HG02610 (cell line): ENCODE measurements at regions not wholly inside any gene's neighbourhood (a gene's known extent, or its start where the extent isn't known, plus 50 kb on each side); places are given as distances from the start of the nearest gene placed in this dataset.

Source experiments
- ATAC-seq: cut with Tn5 transposase; IDR thresholded peaks from one replicate; pipeline ENCODE4 v1.9.1; 2021; ENCODE audit warnings: mild to moderate bottlenecking, moderate library complexity; ENCODE audit not compliant: unreplicated experiment

DNA sequence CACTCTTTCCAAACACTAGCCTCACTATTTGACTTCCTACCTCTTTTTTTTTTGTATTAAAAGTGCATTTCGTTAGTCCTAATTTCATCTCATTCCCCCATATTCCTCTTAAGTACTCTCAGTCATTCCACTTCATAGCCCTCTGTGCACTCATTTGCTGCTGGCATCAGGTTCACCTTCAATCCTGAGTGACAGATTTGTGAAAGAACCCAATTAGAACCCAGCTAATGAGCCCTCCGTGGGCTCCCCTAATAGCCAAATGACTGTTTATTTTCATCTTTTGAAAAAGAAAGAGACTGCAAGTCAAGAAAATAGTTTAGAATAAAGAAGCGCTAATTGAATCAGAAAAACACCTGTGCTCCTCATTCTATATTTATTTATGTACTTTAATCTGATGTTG lies 512.1 kb upstream of the LRATD1 start:
- no peak for ATAC-seq

DNA sequence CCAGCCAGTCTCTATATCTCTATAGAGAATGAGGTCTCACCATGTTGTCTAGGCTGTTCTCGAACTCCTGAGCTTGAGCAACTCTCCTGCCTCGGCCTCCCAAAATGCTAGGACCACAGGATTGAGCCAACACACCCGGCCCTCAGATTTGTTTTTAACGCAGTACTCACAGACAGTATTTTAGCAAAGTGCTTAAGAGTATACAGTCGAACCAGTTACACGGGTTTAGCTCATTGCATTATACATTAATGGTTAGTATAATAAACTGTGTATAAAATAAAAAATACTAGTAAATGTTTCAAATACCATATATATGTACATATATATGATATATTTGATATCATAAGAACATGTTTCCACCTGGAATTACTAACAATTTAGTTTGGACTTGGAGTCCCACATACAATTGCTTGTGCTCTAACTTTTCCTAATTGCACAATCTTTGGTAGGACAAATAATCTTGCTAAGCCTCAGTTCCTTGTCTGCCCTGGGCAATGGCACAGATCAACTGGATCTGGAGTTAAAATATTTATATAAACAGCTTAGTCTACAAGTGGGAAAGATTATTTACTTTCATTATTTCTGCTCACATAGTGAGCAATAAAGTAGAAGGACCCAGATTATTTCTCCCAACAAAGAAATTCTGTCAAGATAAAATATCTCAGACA lies 508.9 kb upstream of the LRATD1 start:
- no peak for ATAC-seq

- ATAC-seq: no peak
These were observed 506.8 kb upstream of the LRATD1 start for GRCh38 chr2:14125624-14126293.

DNA sequence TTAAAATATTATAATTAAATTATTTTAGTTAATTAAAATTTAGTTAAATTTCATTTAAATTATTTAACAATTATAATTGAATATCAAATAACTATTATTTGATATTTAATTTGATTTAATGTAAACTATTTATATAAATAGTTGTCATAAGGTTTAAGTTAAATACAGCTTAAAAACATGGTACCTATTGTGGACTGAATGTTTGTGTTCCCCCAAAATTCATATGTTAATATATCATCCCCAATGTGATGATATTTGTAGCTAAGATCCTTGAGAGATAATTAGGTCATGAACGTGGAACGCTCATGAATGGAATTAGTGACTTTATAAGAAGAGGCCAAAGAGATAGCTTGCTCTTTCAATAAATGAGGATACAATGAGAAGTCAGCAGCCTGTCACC lies 505.7 kb upstream of the LRATD1 start:
- no peak for ATAC-seq

GRCh38 chr2:14127765-14128164 lies 504.8 kb upstream of the LRATD1 start:
- no peak for ATAC-seq

DNA sequence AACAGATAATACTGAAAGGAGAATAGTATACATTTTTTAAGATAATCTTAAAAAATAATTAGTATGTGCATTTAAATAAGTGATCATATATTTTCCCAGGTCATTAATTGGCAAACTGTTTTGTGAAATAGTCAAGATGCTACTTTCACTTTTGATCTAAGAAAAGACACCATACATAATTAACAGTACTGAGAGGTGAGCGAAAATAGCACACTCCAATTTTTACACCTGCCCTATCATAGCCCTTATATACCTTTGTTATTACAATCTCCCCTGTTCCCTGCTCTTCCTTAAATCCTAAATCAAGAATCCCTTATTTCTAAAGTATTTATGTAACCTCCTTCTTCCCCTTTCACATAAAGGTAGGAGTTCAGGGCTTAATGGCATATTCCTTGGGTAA lies 500.1 kb upstream of the LRATD1 start:
- no peak for ATAC-seq

GRCh38 chr2:14134771-14135170 lies 497.7 kb upstream of the LRATD1 start:
- ATAC-seq: no peak

GRCh38 chr2:14136030-14136429 lies 496.5 kb upstream of the LRATD1 start:
- no peak for ATAC-seq

DNA sequence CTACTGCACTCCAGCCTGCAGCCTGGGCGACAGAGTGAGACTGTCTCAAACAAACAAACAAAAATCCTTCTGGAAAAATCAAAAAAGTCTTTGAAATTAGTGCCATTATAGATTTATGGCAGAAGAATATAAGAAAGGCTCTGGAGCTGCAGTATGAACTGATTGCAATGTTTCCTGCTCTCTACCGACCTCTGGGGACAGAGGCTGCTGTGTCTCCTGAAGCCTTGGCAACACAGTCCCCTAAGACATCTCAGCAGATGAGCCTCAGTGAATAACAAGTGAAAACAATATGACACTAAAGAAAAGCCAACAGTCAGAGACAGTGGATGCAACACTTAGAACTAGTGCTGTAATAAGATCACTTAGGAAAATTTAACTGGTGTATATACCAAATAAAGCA lies 494.9 kb upstream of the LRATD1 start:
- ATAC-seq: no peak

GRCh38 chr2:14140009-14140550 lies 492.4 kb upstream of the LRATD1 start:
- no peak for ATAC-seq

DNA sequence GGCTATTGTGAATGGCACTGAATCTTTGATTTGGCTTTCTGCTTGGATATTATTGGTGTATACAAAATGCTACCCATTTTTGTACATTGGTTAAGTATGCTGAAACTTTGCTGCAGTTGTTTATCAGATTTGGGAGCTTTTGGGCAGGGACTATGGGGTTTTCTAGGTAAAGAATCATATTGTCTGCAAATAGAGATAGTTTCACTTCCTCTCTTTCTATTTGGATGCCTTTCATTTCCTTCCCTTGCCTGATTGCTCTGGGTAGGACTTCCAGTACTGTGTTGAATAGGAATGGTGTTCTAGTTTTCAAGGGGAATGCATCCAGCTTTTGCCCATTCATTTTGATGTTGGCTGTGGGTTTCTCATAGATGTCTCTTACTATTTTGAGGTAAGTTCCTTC lies 489.1 kb upstream of the LRATD1 start:
- ATAC-seq: no peak

DNA sequence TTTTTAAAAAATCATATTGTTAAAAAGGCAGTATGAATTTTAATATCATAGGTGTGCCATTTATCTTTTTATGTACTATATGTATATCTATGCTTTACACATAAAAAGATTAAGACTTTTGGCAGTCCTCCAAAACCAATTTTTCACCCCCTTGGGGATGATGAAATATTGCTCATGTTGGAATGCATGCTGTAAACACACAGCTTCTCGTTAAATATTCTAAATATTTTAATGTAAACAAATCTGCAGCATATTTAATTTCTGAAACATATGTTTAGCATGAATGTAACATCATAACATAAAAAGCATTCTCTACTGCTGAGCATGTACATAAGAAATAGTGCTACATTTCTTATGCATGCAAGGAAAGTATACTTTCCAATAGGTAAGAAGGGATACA lies 484.3 kb upstream of the LRATD1 start:
- ATAC-seq: no peak

- ATAC-seq: no peak
These were observed 474.7 kb upstream of the LRATD1 start for GRCh38 chr2:14157816-14158215.

GRCh38 chr2:14180333-14180732 lies 452.2 kb upstream of the LRATD1 start:
- ATAC-seq: no peak

GRCh38 chr2:14182227-14182946 lies 450.1 kb upstream of the LRATD1 start:
- no peak for ATAC-seq

DNA sequence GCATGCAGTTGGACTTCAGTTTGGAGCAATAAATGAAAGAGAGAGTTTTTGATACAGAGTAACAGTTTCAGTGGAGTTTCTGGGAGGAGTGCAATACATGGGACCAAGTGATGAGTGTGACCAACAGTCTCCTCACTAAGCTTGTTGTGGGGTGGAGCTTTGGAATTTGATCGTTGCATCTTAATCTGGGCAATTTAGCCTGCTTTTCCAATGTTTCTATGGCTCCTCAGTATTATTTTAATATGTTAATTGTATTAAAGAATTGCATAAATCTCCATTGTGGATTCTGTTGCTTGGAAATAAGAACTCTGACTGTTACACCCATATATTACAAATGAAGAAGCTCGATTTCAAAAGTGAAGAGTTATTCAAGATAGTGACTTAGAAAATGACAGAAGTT lies 446.6 kb upstream of the LRATD1 start:
- ATAC-seq: no peak

- ATAC-seq: no peak
These were observed 444.1 kb upstream of the LRATD1 start for GRCh38 chr2:14188446-14188845.

DNA sequence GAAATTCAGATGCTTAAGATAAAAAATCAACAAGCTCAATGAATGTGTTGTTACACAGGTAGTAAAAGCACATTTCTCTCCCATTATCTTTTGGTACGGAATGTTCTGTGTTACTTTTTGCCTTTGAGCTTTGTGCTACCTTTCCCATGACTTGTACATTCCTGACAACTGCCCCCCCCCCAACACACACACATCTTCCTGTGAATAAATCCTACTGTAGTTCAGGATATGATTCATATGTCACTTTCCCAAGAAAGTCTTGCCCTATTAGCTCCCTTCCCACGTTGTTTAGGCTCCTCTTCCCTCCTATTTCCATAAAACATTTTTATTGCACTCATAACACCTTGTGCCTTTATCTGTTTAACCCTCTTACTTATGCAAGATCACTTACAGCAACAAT lies 442.6 kb upstream of the LRATD1 start:
- no peak for ATAC-seq

DNA sequence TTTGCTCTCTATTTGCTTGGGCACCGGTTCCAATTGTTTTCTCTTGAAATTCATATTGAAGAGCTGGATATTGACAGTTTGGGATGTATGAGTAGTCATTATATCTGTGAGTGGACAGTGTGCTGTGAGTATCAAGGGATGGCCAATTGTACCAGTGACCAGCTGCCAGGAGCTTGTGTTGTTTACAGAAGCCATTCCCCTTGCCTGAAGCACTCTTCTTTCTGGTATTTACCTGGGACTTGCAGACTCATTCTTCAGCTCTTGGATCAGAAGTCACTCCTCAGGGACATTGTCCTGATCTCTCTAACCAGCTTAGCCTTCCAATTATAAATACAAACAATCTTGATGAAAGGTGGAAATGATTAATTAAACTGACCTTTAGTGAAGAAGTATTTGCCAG lies 438.3 kb upstream of the LRATD1 start:
- no peak for ATAC-seq

- no peak for ATAC-seq
These were observed 435.2 kb upstream of the LRATD1 start for GRCh38 chr2:14197293-14197692.

GRCh38 chr2:14199040-14199439 lies 433.5 kb upstream of the LRATD1 start:
- no peak for ATAC-seq

DNA sequence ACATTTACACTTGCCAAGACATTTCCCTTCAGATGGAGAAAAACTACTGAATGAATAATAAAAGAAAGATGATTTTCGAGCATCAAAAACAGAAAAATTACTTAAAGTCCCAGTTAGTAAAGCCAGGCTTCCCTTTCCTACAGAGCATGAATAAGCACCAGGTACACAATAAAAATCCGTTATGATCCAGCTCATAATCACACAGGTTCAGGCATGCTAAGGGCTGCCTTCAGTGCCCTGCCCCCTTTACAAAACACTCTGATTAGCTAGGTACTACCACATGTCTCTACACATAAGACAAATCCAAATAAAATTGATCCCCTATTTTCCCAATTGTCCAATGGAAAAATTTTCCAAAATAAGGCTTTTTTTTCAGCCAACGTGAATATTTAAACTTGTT lies 413.2 kb upstream of the LRATD1 start:
- ATAC-seq: no peak
